Panc1 (cell line): ENCODE measurements at regions not wholly inside any gene's neighbourhood (a gene's known extent, or its start where the extent isn't known, plus 50 kb on each side); places are given as distances from the start of the nearest gene placed in this dataset.

Experiments
- ATAC-seq: fragments of 200-7000 bp; cut with Tn5 transposase; 2 replicates; pipeline ENCODE4 v1.9.1; 2020; ENCODE audit warnings: mild to moderate bottlenecking, moderate library complexity
- BruUV-seq: library from RNA; stranded (reverse); fragments of 400-500 nt; replicated peaks from 2 replicates; lab custom pipeline; 2021; lab: Mats Ljungman, UMichigan
- CTCF ChIA-PET: fragments of 300-600 bp; sonication (Branson Sonifier 250); formaldehyde crosslinking; loops from one replicate; lab custom pipeline; 2022; ENCODE audit warnings: antibody characterized with exemption; lab: Charles Lee
- POLR2A ChIA-PET: fragments of 300-600 bp; sonication (Branson Sonifier 250); formaldehyde crosslinking; loops from one replicate; lab custom pipeline; 2022; ENCODE audit warnings: antibody characterized with exemption; lab: Charles Lee
- DNase-seq: peaks from one replicate; pipeline ENCODE4 v3.0.0-alpha.2; 2010; ENCODE audit warnings: low read depth, low spot score
- H3K27ac ChIP-seq: 2 replicates; pipeline ENCODE4 v1.5.1; 2011; ENCODE audit warnings: mild to moderate bottlenecking, low read length, inconsistent platforms
- H3K27me3 ChIP-seq: fragments of 200-500 bp; sonication (Bioruptor generic); 2 replicates; pipeline ENCODE4 v1.6.0; 2014; ENCODE audit warnings: low read length, inconsistent platforms; ENCODE audit not compliant: control insufficient read depth, insufficient read depth
- H3K36me3 ChIP-seq: fragments of 200-500 bp; sonication (Bioruptor generic); 2 replicates; pipeline ENCODE4 v1.5.1; 2014; ENCODE audit warnings: inconsistent platforms, mild to moderate bottlenecking, low read length, moderate library complexity; ENCODE audit not compliant: control insufficient read depth, insufficient read depth
- H3K4me1 ChIP-seq: 2 replicates; pipeline ENCODE4 v1.5.1; 2011; ENCODE audit warnings: inconsistent platforms, mild to moderate bottlenecking, low read length, moderate library complexity; ENCODE audit not compliant: control insufficient read depth, insufficient read depth
- H3K4me3 ChIP-seq, 2 experiments: 2 replicates each; pipeline ENCODE4 v1.5.1; 2011 to 2012; ENCODE audit warnings: low read depth in 2 of 2, low read length in 2 of 2, mild to moderate bottlenecking in 2 of 2, inconsistent platforms in 1 of 2, moderate library complexity in 1 of 2
- H3K9me3 ChIP-seq: fragments of 200-500 bp; sonication (Bioruptor generic); 2 replicates; pipeline ENCODE4 v1.5.1; 2014; ENCODE audit warnings: low read depth, mild to moderate bottlenecking, inconsistent platforms, low read length, moderate library complexity; ENCODE audit not compliant: control insufficient read depth, insufficient read depth
- CTCF ChIP-seq: fragments of 450-650 bp; IDR thresholded peaks from 2 replicates; pipeline ENCODE4 v1.5.1; 2017; ENCODE audit warnings: mild to moderate bottlenecking
- POLR2AphosphoS5 ChIP-seq: IDR thresholded peaks from 2 replicates; pipeline ENCODE4 v1.6.1; 2012; ENCODE audit warnings: mild to moderate bottlenecking, low read depth, low read length, moderate library complexity
- REST ChIP-seq, 2 experiments: IDR thresholded peaks; 2 replicates each; pipeline ENCODE4 v1.6.1; 2011 to 2012; ENCODE audit warnings: low read depth in 2 of 2, control low read depth in 1 of 2, low read length in 1 of 2, mild to moderate bottlenecking in 1 of 2, moderate library complexity in 1 of 2; ENCODE audit not compliant: insufficient read depth in 1 of 2
- SIN3A ChIP-seq: IDR thresholded peaks from 2 replicates; pipeline ENCODE4 v1.6.1; 2012; ENCODE audit warnings: low read depth, mild to moderate bottlenecking, low read length, moderate library complexity, borderline replicate concordance; ENCODE audit not compliant: insufficient read depth
- TCF7L2 ChIP-seq: IDR thresholded peaks from 2 replicates; pipeline ENCODE4 v1.6.1; 2011; ENCODE audit warnings: mild to moderate bottlenecking, low read depth, low read length, inconsistent platforms
- in situ Hi-C: cut with HindIII; loops from 2 replicates; pipeline ENCODE4 v1.10.0; 2016; ENCODE audit warnings: low sequenced_read_pairs, low pct_unique_long_range_greater_than_20kb
- intact Hi-C: fragments of 100-400 bp; cut with micrococcal nuclease; formaldehyde crosslinking; loops from one replicate; pipeline ENCODE4 v1.10.0; 2022; ENCODE audit not compliant: unreplicated experiment

- Histone ChIP-seq H3K4me3 (no peak overlapping the region), H3K36me3 (no peaks in the 10 kb centered on the region), H3K4me1 (no peaks in the 10 kb centered on the region), H3K27ac (no peak overlapping the region), H3K9me3 (no peaks in the 10 kb centered on the region), H3K27me3 (peaks cover 3% of the 10 kb centered on the region; the same call in 1 of the 2 replicates)
- ATAC-seq (no peak), DNase-seq (no peak)
- intact Hi-C loops (no loop called here), in situ Hi-C loops (no loop called here)
- TF ChIP-seq SIN3A (no peak), CTCF (no peak), POLR2AphosphoS5 (no peak), REST (IDR thresholded peaks at IDR 0.05; ENCODE audit: insufficient read depth in 1 of 2, low read depth in 2 of 2, low read length in 1 of 2) (no peak), TCF7L2 (no peak)
- no TSS peak for BruUV-seq
- ChIA-PET POLR2A (no interaction called here), CTCF (no interaction called here)
Measured at GRCh38 chr6:170098428-170099170, 192.3 kb downstream of the DLL1 start.

GRCh38 chr6:170097505-170098427 lies 193.1 kb downstream of the DLL1 start:
- Histone ChIP-seq H3K27ac (no peak overlapping the region), H3K27me3 (peaks cover 3% of the 10 kb centered on the region; the same call in 1 of the 2 replicates), H3K36me3 (no peaks in the 10 kb centered on the region), H3K4me1 (no peaks in the 10 kb centered on the region), H3K9me3 (no peaks in the 10 kb centered on the region), H3K4me3 (no peak overlapping the region)
- no peak for DNase-seq
- in situ Hi-C loops, result no loop called here
- TF ChIP-seq CTCF, result no peak
- no peak for TF ChIP-seq REST (IDR thresholded peaks at IDR 0.05; ENCODE audit: insufficient read depth in 1 of 2, low read depth in 2 of 2, low read length in 1 of 2)
- no peak for TF ChIP-seq POLR2AphosphoS5
- no peak for TF ChIP-seq TCF7L2
- TF ChIP-seq SIN3A, result no peak
- intact Hi-C loops, result no loop called here
- BruUV-seq, result no TSS peak
- CTCF ChIA-PET, result no interaction called here
- POLR2A ChIA-PET, result no interaction called here
- ATAC-seq, result no peak
